Skeletal muscle cell (primary cell): ENCODE measurements at regions not wholly inside any gene's neighbourhood (a gene's known extent, or its start where the extent isn't known, plus 50 kb on each side); places are given as distances from the start of the nearest gene placed in this dataset.

Experiments
- DNase-seq: peaks from one replicate; pipeline ENCODE4 v3.0.0-alpha.2; 2010; ENCODE audit warnings: low read depth
- H3K4me3 ChIP-seq: 2 replicates; pipeline ENCODE4 v1.5.1; 2011; ENCODE audit warnings: low read depth, mild to moderate bottlenecking, control low read depth, low read length, moderate library complexity

- no peak overlapping the region for H3K4me3 ChIP-seq
- no peak for DNase-seq
Measured at GRCh38 chr2:104448661-104449440, 405.1 kb upstream of the POU3F3 start.

- no peak for DNase-seq
- no peak overlapping the region for H3K4me3 ChIP-seq
Measured at GRCh38 chr2:104452558-104452957, 401.4 kb upstream of the POU3F3 start.

DNA sequence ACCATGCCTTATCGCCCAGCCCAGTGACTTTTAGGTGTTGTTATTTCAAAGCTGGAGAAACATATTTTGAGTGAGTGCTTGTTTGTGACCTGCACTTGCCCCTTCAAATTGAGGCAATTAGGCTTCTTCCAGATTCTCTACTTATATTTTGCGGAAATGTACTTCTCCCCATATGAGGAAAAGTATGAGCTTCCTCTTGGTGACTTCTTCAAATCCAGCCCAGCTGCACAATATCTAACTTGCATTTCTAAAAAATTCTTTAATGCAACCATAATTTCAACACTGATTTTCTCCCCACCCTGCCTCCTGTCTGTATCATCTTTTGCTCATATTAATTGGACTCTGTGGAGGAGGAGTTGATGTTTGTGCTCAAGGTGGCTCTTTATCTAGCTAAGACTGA lies 391.2 kb upstream of the POU3F3 start:
- no peak for DNase-seq
- no peak overlapping the region for H3K4me3 ChIP-seq

DNA sequence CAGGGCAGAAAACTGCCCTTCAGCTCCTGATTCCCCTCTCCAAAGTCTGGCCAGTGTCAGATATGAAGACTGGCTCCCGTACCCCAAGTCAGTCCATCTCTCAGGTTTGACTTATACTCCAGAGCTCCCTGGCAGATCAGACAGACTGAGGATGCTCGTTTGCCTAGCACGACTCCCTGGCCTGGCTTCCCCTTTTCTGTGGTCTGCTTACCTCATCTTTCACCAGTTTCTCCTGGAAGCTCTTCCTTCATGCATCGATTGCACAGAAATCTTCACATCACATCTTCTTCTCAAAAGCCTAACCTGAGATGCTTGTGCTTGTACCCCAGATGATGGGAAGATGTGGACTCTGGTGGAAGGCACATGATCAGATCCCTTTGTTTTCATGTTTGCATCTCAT lies 387.9 kb upstream of the POU3F3 start:
- no peak overlapping the region for H3K4me3 ChIP-seq
- no peak for DNase-seq

- H3K4me3 ChIP-seq = no peak overlapping the region
- no peak for DNase-seq
Measured at GRCh38 chr2:104468846-104469245, 385.1 kb upstream of the POU3F3 start.

GRCh38 chr2:104472076-104472475 lies 381.8 kb upstream of the POU3F3 start:
- DNase-seq = no peak

GRCh38 chr2:104473546-104473945 lies 380.4 kb upstream of the POU3F3 start:
- no peak for DNase-seq
- H3K4me3 ChIP-seq = no peak overlapping the region

More at GRCh38 chr2:104472076-104472475, 381.8 kb upstream of the POU3F3 start:
- no peak overlapping the region for H3K4me3 ChIP-seq

DNA sequence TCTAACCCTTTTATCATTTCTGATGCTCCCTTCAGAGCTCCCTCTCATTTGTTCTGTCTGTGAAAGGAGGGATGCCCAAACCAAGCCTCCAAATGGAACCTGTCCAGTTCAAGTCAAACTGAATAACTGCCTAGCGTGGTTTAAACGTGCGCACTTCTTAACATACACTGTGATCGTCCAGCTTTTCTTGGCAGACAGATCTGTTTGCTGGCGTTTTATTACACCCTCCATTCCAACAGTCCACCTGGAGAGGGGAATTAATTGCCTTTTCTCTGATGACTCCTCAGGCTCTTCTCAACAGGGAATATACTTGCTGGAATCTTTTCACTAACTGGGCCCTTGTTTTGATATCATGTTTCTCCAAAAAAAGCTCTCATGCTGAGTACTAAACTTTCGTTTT lies 379.2 kb upstream of the POU3F3 start:
- no peak overlapping the region for H3K4me3 ChIP-seq
- DNase-seq = no peak

DNA sequence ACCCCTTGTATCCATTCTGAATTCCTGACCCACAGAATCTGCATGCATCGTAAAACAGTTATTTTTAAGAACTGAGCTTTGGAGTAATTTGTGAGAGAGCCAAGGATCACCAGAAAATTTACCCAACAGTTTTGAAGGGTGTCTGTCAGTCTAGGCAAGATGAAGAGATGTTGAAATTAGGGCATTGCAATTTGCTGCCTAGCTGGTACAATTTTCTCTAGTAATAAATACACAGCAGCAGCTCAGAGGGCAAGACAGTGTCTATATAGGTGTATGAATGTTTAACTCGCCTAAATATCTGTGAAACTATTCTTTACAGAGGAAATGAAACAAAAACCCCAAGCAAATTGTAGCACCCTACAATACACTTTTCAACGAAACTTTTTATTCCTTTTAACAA lies 377.8 kb upstream of the POU3F3 start:
- DNase-seq = no peak
- no peak overlapping the region for H3K4me3 ChIP-seq

DNA sequence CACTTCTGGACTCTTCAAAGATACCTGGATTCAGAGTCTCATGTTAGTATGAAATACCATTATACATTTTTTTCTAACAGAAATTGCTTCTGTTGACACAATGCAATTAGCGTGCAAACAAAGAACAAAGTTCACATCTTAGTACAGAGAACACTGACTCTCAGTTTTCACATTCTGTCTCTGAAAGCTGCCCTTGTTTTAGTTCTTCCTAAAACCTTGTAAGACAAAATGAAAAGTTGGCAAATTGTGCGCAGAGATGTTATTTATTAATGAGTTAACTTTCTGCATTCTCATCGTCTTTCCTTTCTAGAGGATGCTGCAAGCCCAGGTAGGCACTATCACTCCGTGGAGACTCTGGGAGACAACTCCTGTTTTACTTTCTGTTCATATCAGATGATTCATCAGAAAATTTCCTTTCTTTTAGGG lies 377.3 kb upstream of the POU3F3 start:
- no peak for DNase-seq
- no peak overlapping the region for H3K4me3 ChIP-seq

- DNase-seq = no peak
- H3K4me3 ChIP-seq = no peak overlapping the region
Measured at GRCh38 chr2:104481341-104481740, 372.6 kb upstream of the POU3F3 start.

DNA sequence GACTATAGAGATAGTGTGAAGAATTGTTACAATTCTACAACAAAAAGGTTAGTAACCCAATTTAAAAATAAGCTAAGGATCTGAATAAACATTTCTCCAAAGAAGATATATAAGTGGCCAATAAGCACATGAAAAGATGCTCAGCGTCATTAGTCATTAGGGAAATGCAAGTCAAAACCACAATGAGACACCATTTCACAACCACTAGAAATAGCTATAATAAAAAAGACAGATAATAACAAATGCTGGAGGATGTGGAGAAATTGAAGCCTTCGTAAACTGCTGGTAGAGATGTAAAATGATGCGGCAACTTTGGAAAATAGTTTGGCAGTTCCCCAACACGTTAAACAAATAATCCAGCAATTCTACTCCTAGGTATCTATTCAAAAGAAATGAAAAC lies 366.5 kb upstream of the POU3F3 start:
- no peak for DNase-seq
- no peak overlapping the region for H3K4me3 ChIP-seq

DNA sequence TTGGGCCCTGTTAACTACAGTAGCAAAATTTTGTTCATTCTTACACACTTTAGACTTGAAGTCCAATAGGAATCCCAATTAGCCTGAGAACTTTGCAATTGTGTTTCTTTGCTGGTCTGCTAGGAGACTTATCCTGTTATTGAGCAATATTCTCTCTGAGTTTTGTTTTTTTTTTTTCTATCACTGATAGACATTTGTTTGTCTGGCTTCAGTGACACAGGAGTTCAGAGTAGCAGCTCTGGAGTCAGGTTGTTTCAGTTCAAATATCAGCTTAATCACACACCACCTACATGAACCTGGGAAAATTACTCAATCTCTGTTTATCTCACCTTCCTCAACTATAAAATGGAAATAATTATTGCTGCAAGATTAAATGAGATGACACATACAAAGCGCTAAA lies 360.2 kb upstream of the POU3F3 start:
- H3K4me3 ChIP-seq = no peak overlapping the region
- DNase-seq = no peak

DNA sequence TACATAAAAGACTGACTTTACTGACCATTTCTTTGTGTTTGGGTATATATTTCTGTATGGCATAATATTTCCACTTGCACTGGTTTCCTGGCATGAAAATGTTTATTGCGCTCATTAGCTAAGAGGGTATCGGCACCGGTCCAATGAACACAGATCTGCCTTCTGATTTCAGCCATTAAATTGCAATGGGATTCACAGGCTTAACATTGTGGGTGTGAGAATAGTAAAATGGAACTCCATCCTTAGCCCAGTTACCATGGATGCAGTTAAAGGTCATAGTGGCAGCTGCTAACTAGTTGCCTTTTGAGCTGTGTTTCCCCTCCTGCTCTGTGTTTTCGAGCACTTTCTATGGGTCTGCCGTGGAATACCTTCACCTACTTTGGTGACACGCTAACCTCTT lies 352.6 kb upstream of the POU3F3 start:
- H3K4me3 ChIP-seq = no peak overlapping the region

GRCh38 chr2:104501929-104502328 lies 352.0 kb upstream of the POU3F3 start:
- DNase-seq = no peak
- H3K4me3 ChIP-seq = no peak overlapping the region

More for the DNA sequence above, 352.6 kb upstream of the POU3F3 start:
- no peak for DNase-seq

GRCh38 chr2:104502901-104503300 lies 351.0 kb upstream of the POU3F3 start:
- H3K4me3 ChIP-seq = no peak overlapping the region

GRCh38 chr2:104504331-104505073 lies 349.4 kb upstream of the POU3F3 start:
- DNase-seq = no peak
- H3K4me3 ChIP-seq = no peak overlapping the region

More at GRCh38 chr2:104502901-104503300, 351.0 kb upstream of the POU3F3 start:
- DNase-seq = no peak

DNA sequence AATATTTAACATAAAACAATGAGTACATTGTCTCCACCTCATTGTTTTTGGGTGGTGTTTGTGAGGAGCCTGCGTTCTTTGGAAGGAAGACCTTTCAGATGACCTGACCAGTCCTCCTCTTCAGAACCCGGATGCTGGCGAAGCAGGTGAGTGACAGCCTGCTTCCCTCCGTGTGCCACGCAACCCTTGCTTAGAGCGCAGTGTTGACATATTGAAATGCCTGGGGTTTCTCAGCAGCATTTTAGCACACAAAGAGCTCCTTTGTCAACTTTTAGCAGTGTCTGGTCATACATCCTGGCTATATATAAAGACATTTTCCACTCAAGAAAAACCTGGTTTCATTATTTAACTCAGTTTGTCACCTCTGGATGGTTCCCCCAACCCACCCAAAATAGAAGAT lies 335.7 kb upstream of the POU3F3 start:
- DNase-seq = no peak
- H3K4me3 ChIP-seq = no peak overlapping the region

- H3K4me3 ChIP-seq = no peak overlapping the region
- no peak for DNase-seq
Measured at GRCh38 chr2:104521247-104521646, 332.7 kb upstream of the POU3F3 start.

GRCh38 chr2:104523921-104524320 lies 330.0 kb upstream of the POU3F3 start:
- DNase-seq = no peak
- no peak overlapping the region for H3K4me3 ChIP-seq

GRCh38 chr2:104528101-104528500 lies 325.8 kb upstream of the POU3F3 start:
- H3K4me3 ChIP-seq = no peak overlapping the region
- DNase-seq = no peak
